HFFc6 (cell line): ENCODE measurements at regions not wholly inside any gene's neighbourhood (a gene's known extent, or its start where the extent isn't known, plus 50 kb on each side); places are given as distances from the start of the nearest gene placed in this dataset.
A peak's percentile ranks its signal among the peaks of the same experiment; 100 is the strongest.

Experiments
- DNase-seq: peaks from one replicate; pipeline ENCODE4 v3.0.0-alpha.2; 2018
- H3K27ac Mint-ChIP-seq: 2 replicates; pipeline ENCODE4 v1.8.0; 2020; ENCODE audit warnings: mild to moderate bottlenecking, mixed read lengths
- H3K27me3 Mint-ChIP-seq: 2 replicates; pipeline ENCODE4 v1.8.0; 2021; ENCODE audit warnings: mild to moderate bottlenecking, moderate library complexity, mixed read lengths; ENCODE audit not compliant: insufficient read depth
- H3K36me3 Mint-ChIP-seq: 2 replicates; pipeline ENCODE4 v1.8.0; 2021; ENCODE audit warnings: low read depth, mixed read lengths
- H3K4me1 Mint-ChIP-seq: 2 replicates; pipeline ENCODE4 v1.8.0; 2020; ENCODE audit warnings: low read depth, mixed read lengths
- H3K4me3 Mint-ChIP-seq: 2 replicates; pipeline ENCODE4 v1.8.0; 2020; ENCODE audit warnings: mild to moderate bottlenecking, moderate library complexity, mixed read lengths
- H3K9me3 Mint-ChIP-seq: 2 replicates; pipeline ENCODE4 v1.8.0; 2020; ENCODE audit warnings: mild to moderate bottlenecking, mixed read lengths
- CTCF ChIP-seq: fragments of 200-600 bp; sonication (generic); IDR thresholded peaks from 2 replicates; pipeline ENCODE4 v1.5.0; 2021; ENCODE audit warnings: antibody characterized with exemption, mild to moderate bottlenecking

DNA sequence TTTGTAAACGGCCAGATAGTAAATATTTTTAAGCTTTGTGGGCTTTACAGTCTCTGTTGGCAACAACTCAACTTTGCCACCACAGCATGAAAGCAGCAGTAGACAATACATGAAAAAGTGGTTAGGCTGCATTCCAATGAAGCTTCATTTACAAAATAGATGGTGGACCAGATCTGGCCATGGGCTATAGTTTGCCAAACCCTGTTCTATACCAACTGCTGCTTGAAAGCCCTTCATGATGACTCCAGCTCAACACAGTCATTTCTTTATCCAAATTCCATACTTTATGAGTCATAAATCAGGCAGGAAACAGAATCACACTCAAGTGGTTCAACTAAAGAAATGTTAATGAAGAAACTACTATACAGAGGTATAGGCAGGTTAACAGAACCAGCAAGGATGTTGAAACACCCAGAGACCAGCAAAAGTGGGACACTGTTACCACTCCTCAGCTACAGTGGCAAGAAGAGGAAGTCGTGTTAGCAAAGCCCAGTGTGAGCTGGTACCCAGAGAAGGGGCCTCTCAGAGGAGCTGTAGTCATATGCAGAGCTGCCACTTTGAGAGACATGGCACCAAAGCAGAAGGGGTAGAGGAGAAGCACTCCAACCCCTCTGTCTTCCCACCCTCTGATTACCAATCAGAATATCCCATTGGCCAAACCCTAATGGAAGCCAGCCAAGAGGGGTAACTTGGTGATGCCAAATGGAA lies 72.5 kb downstream of the PRLHR start:
- Mint-ChIP-seq H3K9me3 (peaks cover 7% of the 10 kb centered on the region), H3K4me3 (peak overlapping the region; percentile 6; the same call in 1 of the 2 replicates), H3K27me3 (peaks cover 2% of the 10 kb centered on the region), H3K36me3 (0 out of 2 replicates have a peak, but pooled peaks cover 4% of the 10 kb centered on the region), H3K4me1 (peaks cover 31% of the 10 kb centered on the region), H3K27ac (peak overlapping the region; percentile 60)
- no peak for TF ChIP-seq CTCF
- DNase-seq: peak; percentile 79

GRCh38 chr10:118521415-118522117 lies 73.9 kb downstream of the PRLHR start:
- no peak for DNase-seq
- Mint-ChIP-seq H3K4me1 (peaks cover 31% of the 10 kb centered on the region), H3K36me3 (peaks cover 9% of the 10 kb centered on the region; the same call in 1 of the 2 replicates), H3K27ac (no peak overlapping the region), H3K9me3 (peaks cover 9% of the 10 kb centered on the region), H3K27me3 (peaks cover 2% of the 10 kb centered on the region; the same call in 1 of the 2 replicates), H3K4me3 (no peak overlapping the region)
- no peak for TF ChIP-seq CTCF

- Mint-ChIP-seq H3K27me3 (peaks cover 4% of the 10 kb centered on the region), H3K4me1 (peaks cover 39% of the 10 kb centered on the region), H3K4me3 (no peak overlapping the region), H3K9me3 (peaks cover 14% of the 10 kb centered on the region), H3K36me3 (peaks cover 9% of the 10 kb centered on the region; the same call in 1 of the 2 replicates), H3K27ac (no peak overlapping the region)
- TF ChIP-seq CTCF: no peak
- no peak for DNase-seq
Observed at GRCh38 chr10:118520116-118520742, 75.2 kb downstream of the PRLHR start.

- Mint-ChIP-seq H3K4me3 (no peak overlapping the region), H3K27me3 (peaks cover 4% of the 10 kb centered on the region), H3K36me3 (peaks cover 9% of the 10 kb centered on the region; the same call in 1 of the 2 replicates), H3K4me1 (peaks cover 22% of the 10 kb centered on the region), H3K27ac (no peak overlapping the region), H3K9me3 (peaks cover 14% of the 10 kb centered on the region)
- no peak for DNase-seq
- TF ChIP-seq CTCF: no peak
Observed at GRCh38 chr10:118518095-118518494, 77.4 kb downstream of the PRLHR start.

GRCh38 chr10:118516716-118517115 lies 78.7 kb downstream of the PRLHR start:
- no peak for DNase-seq
- H3K27me3 Mint-ChIP-seq: peaks cover 4% of the 10 kb centered on the region
- H3K27ac Mint-ChIP-seq: no peak overlapping the region
- peaks cover 8% of the 10 kb centered on the region for H3K4me1 Mint-ChIP-seq
- peaks cover 14% of the 10 kb centered on the region for H3K9me3 Mint-ChIP-seq
- peaks cover 9% of the 10 kb centered on the region; the same call in 1 of the 2 replicates for H3K36me3 Mint-ChIP-seq
- no peak for TF ChIP-seq CTCF
- no peak overlapping the region for H3K4me3 Mint-ChIP-seq
